Natural killer cell treated with Interleukin-12 subunit alpha and Interleukin-12 subunit beta and Interleukin-15 and Interleukin-18, amount 100 ng/mL, for 72 hours (primary cell): ENCODE measurements at regions not wholly inside any gene's neighbourhood (a gene's known extent, or its start where the extent isn't known, plus 50 kb on each side); places are given as distances from the start of the nearest gene placed in this dataset.

ENCODE experiments used
- ATAC-seq, 2 donors: fragments of 150-1000 bp; cut with Tn5 transposase in 1 of 2; sonication (Bioruptor Pico), chemical (Tn5 transposase) in 1 of 2; 2 replicates each; pipeline ENCODE4 v1.10.0; 2021
- DNase-seq: peaks from one replicate; pipeline ENCODE4 v3.0.0; 2022; ENCODE audit warnings: low spot score
- H3K27ac Mint-ChIP-seq, 2 donors: 1 replicate in 1 of 2; 2 replicates in 1 of 2; pipeline ENCODE4 v1.8.0; 2022; ENCODE audit warnings: mixed read lengths in 2 of 2, mild to moderate bottlenecking in 1 of 2, moderate library complexity in 1 of 2
- H3K27me3 Mint-ChIP-seq, 2 donors: 1 replicate in 1 of 2; 2 replicates in 1 of 2; pipeline ENCODE4 v1.8.0; 2022; ENCODE audit warnings: mixed read lengths in 2 of 2
- H3K36me3 Mint-ChIP-seq: one replicate; pipeline ENCODE4 v1.8.0; 2022; ENCODE audit warnings: mixed read lengths
- H3K4me1 Mint-ChIP-seq, 2 donors: 1 replicate in 1 of 2; 2 replicates in 1 of 2; pipeline ENCODE4 v1.8.0; 2022; ENCODE audit warnings: low read depth in 2 of 2, mixed read lengths in 2 of 2, mild to moderate bottlenecking in 1 of 2
- H3K4me3 Mint-ChIP-seq: one replicate; pipeline ENCODE4 v1.8.0; 2022; ENCODE audit warnings: mixed read lengths
- H3K9me3 Mint-ChIP-seq: 2 replicates; pipeline ENCODE4 v1.8.0; 2022; ENCODE audit warnings: mixed read lengths

DNA sequence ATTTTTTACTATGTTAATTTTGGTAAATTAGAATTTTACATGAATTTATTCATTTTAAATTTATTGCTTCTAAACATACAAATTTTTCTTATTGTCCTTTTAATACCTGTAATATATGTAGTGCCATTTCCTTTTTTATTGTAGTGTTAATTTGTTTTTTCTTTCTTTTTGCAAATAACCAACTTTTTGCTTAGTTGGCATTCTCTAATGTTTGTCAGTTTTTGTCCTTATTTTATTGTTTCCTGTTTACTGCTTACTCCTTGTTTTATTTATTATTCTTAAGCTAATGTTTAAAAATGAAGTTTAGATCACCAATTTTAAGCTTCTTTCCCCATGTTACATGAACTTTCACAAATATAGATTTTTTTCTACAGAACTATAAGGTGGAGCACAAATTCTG lies 516.6 kb downstream of the SLITRK1 start:
- ATAC-seq (no peak), DNase-seq (no peak)
- no peak overlapping the region for H3K4me3 Mint-ChIP-seq
- no peaks in the 10 kb centered on the region for H3K27me3 Mint-ChIP-seq
- no peaks in the 10 kb centered on the region for H3K4me1 Mint-ChIP-seq
- H3K9me3 Mint-ChIP-seq, result peaks cover 10% of the 10 kb centered on the region
- no peaks in the 10 kb centered on the region for H3K36me3 Mint-ChIP-seq
- no peak overlapping the region for H3K27ac Mint-ChIP-seq

DNA sequence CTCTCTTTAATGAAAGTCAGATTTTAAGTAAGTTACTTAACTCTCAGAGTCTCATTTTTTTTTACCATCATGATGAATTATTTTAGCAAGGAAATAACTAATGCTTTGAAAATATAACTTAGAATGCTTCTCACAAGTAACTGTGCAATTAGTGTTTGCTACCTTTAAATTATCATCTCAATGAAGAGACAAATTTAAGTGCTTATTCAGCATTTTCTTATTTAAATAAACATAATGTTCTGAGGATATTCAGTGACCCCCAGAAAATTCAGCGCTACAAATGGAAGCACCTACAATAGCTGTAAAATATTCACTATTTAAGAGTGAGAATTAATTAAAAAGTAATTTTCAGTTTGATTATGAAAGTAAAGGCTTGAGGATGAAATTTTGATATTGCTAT lies 527.2 kb downstream of the SLITRK1 start:
- ATAC-seq, result no peak
- no peak overlapping the region for H3K4me3 Mint-ChIP-seq
- no peaks in the 10 kb centered on the region for H3K4me1 Mint-ChIP-seq
- no peak overlapping the region for H3K27ac Mint-ChIP-seq
- no peaks in the 10 kb centered on the region for H3K27me3 Mint-ChIP-seq
- no peaks in the 10 kb centered on the region for H3K9me3 Mint-ChIP-seq
- no peaks in the 10 kb centered on the region for H3K36me3 Mint-ChIP-seq
- no peak for DNase-seq

GRCh38 chr13:83352391-83352790 lies 529.9 kb downstream of the SLITRK1 start:
- Mint-ChIP-seq H3K9me3 (no peaks in the 10 kb centered on the region), H3K27ac (no peak overlapping the region), H3K4me3 (no peak overlapping the region), H3K27me3 (no peaks in the 10 kb centered on the region), H3K36me3 (no peaks in the 10 kb centered on the region), H3K4me1 (no peaks in the 10 kb centered on the region)
- DNase-seq, result no peak
- no peak for ATAC-seq

DNA sequence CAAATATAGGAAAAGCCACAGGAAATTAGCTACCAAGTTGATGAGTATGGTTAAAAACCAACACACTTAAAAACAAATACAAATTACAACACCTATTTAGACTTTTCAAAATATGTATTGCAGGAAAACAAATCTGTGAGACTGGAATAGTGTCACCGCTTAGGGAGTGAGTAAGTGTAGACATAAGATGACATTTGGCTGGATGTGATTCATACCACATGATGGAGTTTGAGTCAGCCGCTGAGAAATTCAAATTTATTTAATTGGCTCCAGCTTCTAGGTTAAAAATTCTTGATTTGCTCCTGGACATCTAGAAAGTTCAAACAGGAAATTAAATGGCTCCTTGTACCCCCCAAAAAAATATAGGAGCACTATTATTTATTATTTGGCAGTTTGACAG lies 531.7 kb downstream of the SLITRK1 start:
- ATAC-seq (no peak), DNase-seq (no peak)
- Mint-ChIP-seq H3K27me3 (no peaks in the 10 kb centered on the region), H3K4me1 (no peaks in the 10 kb centered on the region), H3K4me3 (no peak overlapping the region), H3K36me3 (no peaks in the 10 kb centered on the region), H3K9me3 (peaks cover 3% of the 10 kb centered on the region), H3K27ac (no peak overlapping the region)

GRCh38 chr13:83344518-83344917 lies 537.8 kb downstream of the SLITRK1 start:
- DNase-seq (no peak), ATAC-seq (no peak)
- Mint-ChIP-seq H3K4me3 (no peak overlapping the region), H3K27me3 (no peaks in the 10 kb centered on the region), H3K36me3 (peaks cover 7% of the 10 kb centered on the region), H3K4me1 (no peaks in the 10 kb centered on the region), H3K9me3 (peaks cover 21% of the 10 kb centered on the region), H3K27ac (no peak overlapping the region)

GRCh38 chr13:83340170-83340569 lies 542.1 kb downstream of the SLITRK1 start:
- peaks cover 7% of the 10 kb centered on the region for H3K36me3 Mint-ChIP-seq
- no peak for DNase-seq
- H3K27ac Mint-ChIP-seq, result no peak overlapping the region
- H3K4me1 Mint-ChIP-seq, result no peaks in the 10 kb centered on the region
- no peaks in the 10 kb centered on the region for H3K27me3 Mint-ChIP-seq
- H3K4me3 Mint-ChIP-seq, result no peak overlapping the region
- peaks cover 20% of the 10 kb centered on the region for H3K9me3 Mint-ChIP-seq
- no peak for ATAC-seq

GRCh38 chr13:83333614-83334388 lies 548.5 kb downstream of the SLITRK1 start:
- H3K27ac Mint-ChIP-seq, result no peak overlapping the region
- H3K9me3 Mint-ChIP-seq, result peaks cover 13% of the 10 kb centered on the region
- no peaks in the 10 kb centered on the region for H3K4me1 Mint-ChIP-seq
- no peaks in the 10 kb centered on the region for H3K36me3 Mint-ChIP-seq
- H3K4me3 Mint-ChIP-seq, result no peak overlapping the region
- ATAC-seq, result no peak
- no peaks in the 10 kb centered on the region for H3K27me3 Mint-ChIP-seq
- no peak for DNase-seq

DNA sequence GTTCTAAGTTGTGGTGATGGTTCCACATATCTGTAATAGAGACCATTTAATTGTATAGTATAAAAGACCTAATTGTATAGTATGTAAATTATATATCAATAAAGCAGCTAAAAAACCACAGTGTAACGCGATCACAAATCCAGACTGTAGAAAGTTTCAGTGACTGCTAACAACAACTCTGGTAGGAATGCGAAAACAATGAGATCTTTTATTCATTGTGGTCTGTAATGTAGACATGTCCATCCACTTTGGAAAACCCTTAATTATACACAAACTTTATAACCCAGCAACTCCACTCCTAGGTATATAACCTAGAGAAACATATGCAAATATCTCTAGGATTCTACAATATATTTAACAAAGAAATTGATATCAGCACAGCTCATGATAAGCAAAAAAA lies 549.5 kb downstream of the SLITRK1 start:
- Mint-ChIP-seq H3K36me3 (no peaks in the 10 kb centered on the region), H3K9me3 (peaks cover 13% of the 10 kb centered on the region), H3K27ac (no peak overlapping the region), H3K27me3 (no peaks in the 10 kb centered on the region), H3K4me1 (no peaks in the 10 kb centered on the region), H3K4me3 (no peak overlapping the region)
- ATAC-seq (no peak), DNase-seq (no peak)

- H3K4me3 Mint-ChIP-seq, result no peak overlapping the region
- H3K27me3 Mint-ChIP-seq, result no peaks in the 10 kb centered on the region
- H3K9me3 Mint-ChIP-seq, result peaks cover 15% of the 10 kb centered on the region
- H3K27ac Mint-ChIP-seq, result no peak overlapping the region
- H3K36me3 Mint-ChIP-seq, result no peaks in the 10 kb centered on the region
- DNase-seq (no peak), ATAC-seq (no peak)
- no peaks in the 10 kb centered on the region for H3K4me1 Mint-ChIP-seq
These were observed 555.2 kb downstream of the SLITRK1 start for GRCh38 chr13:83327091-83327490.

DNA sequence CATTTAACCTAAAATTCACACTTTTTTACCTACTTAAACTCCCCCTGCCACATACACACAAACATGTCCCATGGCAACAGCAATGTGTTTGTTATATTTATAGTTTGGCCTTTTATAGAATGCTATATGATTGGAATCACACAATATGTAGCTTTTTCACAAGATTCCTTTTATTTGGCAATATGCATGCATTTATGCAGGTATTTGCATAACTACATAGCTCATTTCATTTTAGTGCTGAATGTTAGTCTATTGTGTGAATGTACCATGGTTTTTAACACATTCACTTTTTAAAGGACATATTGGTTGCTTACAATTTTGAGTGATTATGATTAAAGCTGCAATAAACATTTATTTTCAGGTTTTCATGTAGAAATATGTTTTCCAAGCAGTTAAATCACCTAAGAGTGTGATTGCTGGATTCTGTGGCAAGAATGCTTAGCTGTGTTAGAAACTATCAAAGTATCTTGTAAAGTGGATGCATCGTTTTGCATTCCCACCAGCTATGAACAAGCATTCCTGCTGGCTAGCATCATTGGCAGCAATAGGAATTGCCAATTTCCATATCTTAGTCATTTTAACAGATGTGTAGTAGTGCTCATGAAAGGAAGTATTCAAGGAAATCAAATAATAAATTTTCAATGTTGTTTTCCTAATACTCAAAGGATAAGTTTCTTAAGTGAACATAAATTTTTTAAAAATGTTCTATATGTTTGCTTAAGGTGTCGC lies 557.0 kb downstream of the SLITRK1 start:
- DNase-seq (no peak), ATAC-seq (no peak)
- peaks cover 14% of the 10 kb centered on the region for H3K9me3 Mint-ChIP-seq
- no peak overlapping the region for H3K4me3 Mint-ChIP-seq
- no peak overlapping the region for H3K27ac Mint-ChIP-seq
- H3K36me3 Mint-ChIP-seq, result no peaks in the 10 kb centered on the region
- no peaks in the 10 kb centered on the region for H3K27me3 Mint-ChIP-seq
- no peaks in the 10 kb centered on the region for H3K4me1 Mint-ChIP-seq

DNA sequence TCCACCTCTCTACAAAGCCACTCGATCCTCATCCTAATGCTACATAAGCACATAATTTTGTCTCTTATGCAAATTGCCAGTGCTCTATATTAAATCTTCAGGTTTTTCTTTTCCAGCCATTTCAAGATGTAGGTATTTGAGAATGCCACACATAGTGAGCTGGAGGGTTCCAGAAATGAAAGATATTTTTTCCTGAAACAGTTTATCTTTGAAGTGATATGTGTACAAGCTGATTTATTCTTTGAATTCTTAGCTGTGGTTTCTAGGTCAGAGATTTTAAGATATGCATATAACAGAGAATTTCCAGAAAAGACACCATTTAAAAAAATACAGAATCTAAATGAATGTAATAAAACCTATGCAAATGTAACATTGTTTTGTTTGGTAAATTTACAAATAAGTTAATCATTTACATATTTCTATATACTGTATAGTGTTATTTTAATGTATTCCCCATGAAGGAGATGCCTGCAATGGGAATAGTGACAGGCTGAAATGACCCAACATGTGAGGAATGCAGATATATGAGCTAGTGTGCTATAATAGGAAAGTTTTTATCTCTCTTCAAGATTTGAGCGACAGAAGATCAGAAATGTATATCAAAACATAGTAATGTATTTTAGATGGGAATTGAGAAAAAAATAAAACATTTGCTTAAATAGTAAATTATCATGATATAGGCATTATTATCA lies 570.2 kb downstream of the SLITRK1 start:
- Mint-ChIP-seq H3K9me3 (no peaks in the 10 kb centered on the region), H3K4me1 (no peaks in the 10 kb centered on the region), H3K36me3 (no peaks in the 10 kb centered on the region), H3K27me3 (no peaks in the 10 kb centered on the region), H3K27ac (no peak overlapping the region), H3K4me3 (no peak overlapping the region)
- ATAC-seq (no peak), DNase-seq (no peak)

- H3K4me1 Mint-ChIP-seq, result no peaks in the 10 kb centered on the region
- DNase-seq (no peak), ATAC-seq (no peak)
- no peak overlapping the region for H3K4me3 Mint-ChIP-seq
- no peaks in the 10 kb centered on the region for H3K36me3 Mint-ChIP-seq
- H3K27ac Mint-ChIP-seq, result no peak overlapping the region
- H3K27me3 Mint-ChIP-seq, result no peaks in the 10 kb centered on the region
- peaks cover 15% of the 10 kb centered on the region for H3K9me3 Mint-ChIP-seq
These were observed 583.7 kb downstream of the SLITRK1 start for GRCh38 chr13:83298617-83299016.

GRCh38 chr13:83297586-83298290 lies 584.5 kb downstream of the SLITRK1 start:
- H3K27me3 Mint-ChIP-seq, result no peaks in the 10 kb centered on the region
- no peak for DNase-seq
- ATAC-seq, result no peak
- no peak overlapping the region for H3K4me3 Mint-ChIP-seq
- no peak overlapping the region for H3K27ac Mint-ChIP-seq
- peaks cover 19% of the 10 kb centered on the region for H3K9me3 Mint-ChIP-seq
- H3K4me1 Mint-ChIP-seq, result no peaks in the 10 kb centered on the region
- H3K36me3 Mint-ChIP-seq, result no peaks in the 10 kb centered on the region

DNA sequence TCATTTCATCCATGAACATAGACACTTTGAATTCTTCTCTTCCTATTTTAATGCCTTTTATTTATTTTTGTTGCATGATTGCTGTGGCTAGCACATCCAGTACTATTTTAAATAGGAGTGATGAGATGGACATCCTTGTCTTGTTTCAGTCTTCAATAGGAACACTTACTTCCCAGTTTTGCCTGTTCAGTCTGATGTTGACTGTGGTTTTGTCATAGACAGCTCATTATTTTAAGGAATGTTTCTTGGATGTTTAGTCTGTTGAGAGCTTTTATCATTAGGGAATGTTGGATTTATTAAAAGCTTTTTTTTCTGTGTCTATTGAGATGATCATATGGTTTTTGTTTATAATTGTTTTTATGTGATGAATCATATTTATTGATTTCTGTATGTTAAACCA lies 586.6 kb downstream of the SLITRK1 start:
- H3K4me3 Mint-ChIP-seq, result no peak overlapping the region
- ATAC-seq (no peak), DNase-seq (no peak)
- H3K27ac Mint-ChIP-seq, result no peak overlapping the region
- H3K27me3 Mint-ChIP-seq, result no peaks in the 10 kb centered on the region
- peaks cover 18% of the 10 kb centered on the region for H3K9me3 Mint-ChIP-seq
- no peaks in the 10 kb centered on the region for H3K36me3 Mint-ChIP-seq
- H3K4me1 Mint-ChIP-seq, result no peaks in the 10 kb centered on the region
